NCI-H82 (cell line): ENCODE measurements at regions not wholly inside any gene's neighbourhood (a gene's known extent, or its start where the extent isn't known, plus 50 kb on each side); places are given as distances from the start of the nearest gene placed in this dataset.

Source experiments
- DNase-seq: peaks from one replicate; lab custom pipeline; 2025; lab: John Stamatoyannopoulos, UW

DNA sequence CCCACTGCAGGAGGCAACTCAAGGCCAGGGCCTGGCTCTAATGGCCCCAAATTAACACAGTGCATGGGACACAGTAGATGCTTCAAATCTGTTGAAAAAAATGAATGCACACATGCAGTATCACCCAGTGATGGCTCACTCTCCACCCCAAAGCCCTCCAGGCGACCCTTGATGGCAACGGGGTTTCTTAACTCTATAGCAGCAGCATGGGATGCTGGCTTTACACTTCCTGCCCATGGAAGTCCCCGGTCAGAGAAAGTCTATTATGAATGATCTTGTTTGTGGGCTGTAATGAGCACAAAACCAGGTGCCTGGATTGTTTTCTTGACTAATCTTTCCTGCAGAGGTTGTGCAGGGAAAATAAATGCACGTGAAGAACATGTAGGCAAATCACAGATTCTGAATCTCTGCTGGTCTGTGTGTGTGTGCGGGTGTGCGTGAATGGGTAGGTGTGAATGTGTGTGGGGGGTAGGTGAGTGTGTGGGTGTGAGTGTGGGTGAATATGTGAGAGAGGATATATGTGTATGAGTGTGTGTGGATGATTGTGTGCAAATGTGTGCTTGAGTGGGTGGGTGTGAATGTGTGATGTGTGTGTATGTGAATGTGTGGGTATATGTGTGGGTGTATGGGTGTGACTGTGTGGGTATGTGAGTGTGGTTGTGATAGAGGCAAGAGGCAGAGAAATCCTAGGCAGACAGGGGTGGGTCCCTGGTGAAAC is 60.1 kb upstream of the MLN start:
- peak; percentile 53 for DNase-seq

DNA sequence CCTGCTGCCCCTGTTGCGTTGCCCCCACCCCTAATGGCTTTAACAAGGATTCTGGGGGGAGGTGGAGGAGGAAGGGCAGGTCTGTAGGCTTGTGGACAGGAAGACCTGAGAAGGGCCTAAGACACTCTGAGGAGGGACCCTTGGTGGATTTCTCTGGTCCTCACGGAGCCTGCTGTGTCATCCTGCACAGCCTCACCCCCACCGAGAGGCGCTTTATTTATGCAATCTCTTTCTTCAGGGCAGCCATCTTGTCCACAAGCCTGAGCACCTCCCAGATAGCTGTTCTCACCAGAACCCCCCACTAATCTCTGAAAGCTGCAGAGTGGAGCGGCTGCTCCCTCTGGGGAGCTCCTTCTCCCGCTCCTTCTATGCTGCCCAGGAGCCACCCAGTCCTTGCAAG is 59.3 kb upstream of the MLN start:
- DNase-seq = peak; percentile 31

DNA sequence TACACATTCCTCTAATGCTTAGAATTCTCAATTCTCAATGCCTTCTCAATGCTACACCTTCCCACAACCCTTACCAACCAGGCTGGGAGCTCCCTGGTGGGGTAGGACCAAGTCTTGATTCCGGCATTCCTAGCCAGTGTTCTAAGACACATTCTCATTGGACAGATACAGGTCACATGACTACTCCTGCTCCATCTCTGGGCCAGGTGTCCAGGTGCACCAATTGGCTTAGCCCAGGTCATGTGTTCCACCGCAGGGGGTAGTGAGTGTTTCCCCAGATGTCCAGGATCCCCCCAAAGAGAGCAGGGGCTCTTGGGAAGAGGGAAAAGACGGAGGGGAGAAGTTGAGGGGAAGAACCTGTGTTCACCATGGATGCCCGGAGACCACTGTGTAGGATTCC is 58.7 kb upstream of the MLN start:
- no peak for DNase-seq

DNA sequence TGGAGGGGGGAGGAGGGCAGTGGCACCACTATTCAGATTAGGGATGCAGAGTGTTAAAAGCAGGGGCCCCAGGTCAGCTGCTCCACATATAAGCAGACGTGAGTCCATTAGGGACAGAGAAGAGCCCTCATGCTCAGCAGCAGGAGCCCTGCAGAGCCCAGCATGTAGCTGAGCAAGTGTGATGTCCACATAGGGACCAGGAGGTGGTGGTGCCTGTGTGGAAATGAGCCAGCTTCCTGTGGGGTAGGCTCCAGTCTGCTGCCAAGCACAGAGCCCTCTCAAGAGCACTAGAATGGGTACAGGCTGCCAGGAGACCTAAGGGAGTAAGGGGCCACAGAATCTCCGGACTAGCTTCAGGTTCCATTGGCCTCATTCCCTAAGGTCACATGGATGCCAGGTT is 57.9 kb upstream of the MLN start:
- no peak for DNase-seq

DNA sequence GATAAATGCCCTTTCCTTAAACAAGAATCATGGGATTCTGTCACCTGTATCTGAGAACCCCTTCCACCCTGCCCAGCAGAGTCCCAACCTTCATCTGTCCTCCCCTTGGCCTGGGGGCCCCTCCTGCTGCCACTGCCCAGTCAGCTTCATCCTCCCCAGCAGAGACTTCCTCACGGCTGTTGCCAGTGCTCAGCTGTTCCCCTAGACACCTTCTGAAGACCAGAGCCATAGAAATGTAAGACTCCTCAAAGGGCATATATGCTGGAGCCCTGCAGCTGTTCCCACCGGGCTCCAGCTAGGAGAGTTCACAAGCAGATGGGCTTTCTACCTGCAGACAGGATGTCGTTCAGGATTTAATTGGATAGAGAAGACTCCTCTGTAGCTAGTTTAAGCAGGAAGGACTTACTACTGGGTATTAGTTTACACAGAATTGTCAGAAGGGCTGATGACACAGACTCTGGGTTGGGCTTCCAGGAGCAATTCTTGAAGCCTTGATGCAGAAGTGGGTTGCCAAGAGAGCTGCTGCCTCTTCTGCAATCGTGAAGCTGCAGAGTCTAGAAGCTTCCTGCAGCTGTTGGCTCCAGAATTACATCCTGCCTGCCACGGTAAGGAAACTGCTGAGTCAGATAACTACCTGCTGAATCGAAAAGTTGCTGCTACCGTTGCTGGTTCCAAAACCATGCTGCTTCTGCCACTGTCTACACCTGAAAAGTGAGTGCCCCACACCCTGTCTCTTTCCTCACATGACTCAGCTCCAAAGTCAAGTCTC is 57.1 kb upstream of the MLN start:
- peak; percentile 96 for DNase-seq

DNA sequence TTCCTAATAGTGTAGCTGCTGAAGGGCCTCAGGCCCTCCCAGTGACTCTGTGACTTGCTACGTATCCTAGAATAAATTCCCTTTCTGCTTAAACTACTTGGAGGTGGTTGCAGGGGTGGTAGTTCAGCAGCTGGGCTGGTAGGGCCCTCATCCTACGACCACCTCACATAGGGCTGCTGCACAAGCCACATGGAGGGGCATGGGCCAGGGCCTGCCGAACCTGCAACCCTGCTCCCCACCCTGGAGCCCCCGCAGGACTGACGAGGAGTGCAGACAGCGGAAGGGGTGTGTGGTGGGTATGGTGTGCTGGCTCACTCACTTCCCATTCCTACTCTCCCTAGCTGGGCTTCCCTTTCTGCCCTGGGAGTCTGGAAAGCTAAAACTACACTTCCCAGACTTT is 56.2 kb upstream of the MLN start:
- no peak for DNase-seq

DNA sequence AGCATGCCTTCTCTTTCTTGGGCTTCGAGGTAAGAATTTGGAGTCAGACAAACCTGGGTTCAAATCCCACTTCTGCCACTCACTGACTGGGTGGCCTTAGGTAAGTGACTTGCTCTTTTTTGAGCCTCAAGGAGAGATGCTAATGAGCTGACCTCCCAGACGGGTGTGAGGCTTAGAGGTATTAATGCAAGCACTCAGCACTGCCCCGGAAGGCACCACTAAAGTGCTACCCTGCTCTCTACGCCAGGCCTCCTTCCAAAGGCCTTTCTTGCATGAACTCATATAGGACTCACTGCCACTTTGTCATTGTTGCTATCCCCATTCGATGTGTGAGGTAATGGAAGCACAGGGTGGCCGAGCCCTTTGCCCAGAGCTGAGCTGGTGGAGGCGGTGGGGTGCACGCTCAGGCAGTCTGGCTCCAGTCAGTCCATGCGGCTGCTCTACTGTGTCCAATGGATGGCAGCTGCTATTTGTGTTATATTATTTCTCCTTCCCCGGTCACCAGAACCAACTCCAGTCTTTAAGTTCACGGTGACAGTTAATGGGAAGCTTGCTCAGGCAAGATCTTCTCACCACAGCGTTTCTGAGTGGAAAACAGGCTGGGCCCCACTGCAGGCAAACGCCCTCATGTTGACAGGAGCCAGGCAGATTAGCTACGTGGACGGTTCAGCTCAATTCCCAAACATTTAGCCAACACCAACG is 55.2 kb upstream of the MLN start:
- DNase-seq = peak; percentile 67

DNA sequence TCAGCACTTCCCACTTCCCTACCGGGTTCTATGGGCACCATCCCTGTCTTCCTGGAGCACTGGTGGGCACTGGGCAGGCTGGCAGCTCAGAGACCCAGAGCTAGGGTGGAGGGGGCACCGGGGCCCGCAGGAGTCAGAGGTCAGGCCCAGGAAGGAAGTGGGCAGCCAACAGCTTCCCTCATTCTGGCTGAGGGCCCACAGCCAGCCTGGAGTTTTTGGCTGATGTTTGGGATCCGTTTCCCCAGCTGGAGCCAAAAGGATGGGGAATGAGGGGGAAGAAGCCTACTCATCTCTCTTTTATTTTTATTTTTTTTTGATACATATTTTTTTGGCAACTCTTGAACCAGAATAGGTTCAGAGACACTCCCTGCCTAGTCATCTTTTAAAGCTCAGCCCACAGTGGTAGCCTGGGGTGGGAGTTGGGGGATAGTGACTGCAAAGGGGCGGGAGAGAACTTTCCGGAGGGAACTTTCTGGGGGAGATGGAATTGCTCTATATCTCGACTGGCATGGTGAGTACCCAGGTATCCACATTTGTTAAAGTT is 54.2 kb upstream of the MLN start:
- DNase-seq = no peak

DNA sequence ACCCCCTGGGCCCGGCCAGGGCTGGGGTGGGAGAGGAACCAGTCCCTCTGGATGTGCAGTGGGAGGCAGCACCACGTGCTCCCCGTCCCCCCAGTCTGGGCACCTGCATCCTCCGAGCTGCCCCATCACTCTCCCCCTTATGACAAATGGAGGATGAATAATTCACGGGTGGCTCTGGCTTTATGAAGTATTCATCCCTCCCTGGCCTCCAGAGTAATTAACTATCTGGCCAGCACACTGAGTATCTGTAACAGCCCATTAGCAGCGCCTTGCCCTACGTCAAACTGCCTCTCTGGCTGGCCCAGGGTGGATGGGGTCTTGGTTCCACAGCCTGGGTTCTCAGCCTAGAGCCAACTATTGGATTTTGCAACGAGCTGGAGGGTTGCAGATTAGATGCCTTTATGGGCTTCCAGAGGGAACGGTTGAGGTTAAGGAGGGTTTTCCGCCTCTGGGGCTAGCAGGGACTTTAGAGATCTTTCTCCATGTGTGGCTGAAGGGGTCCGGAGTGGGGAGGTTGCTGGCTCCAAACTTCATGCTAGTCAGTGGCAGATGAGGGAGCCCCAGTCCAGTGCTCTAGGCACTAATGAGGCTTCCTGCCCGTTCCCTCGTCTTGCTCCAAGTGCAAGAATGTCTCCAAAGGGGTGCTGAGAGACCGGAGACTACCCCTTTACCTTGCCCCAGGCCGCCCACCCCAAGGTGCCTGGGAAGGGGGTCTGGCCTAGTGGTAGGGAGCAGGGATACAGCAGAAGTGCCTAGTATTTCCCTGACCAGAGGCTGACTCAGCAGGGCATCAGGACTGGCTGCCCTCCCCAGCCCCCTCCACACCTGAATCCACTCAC is 53.5 kb upstream of the MLN start:
- no peak for DNase-seq

DNA sequence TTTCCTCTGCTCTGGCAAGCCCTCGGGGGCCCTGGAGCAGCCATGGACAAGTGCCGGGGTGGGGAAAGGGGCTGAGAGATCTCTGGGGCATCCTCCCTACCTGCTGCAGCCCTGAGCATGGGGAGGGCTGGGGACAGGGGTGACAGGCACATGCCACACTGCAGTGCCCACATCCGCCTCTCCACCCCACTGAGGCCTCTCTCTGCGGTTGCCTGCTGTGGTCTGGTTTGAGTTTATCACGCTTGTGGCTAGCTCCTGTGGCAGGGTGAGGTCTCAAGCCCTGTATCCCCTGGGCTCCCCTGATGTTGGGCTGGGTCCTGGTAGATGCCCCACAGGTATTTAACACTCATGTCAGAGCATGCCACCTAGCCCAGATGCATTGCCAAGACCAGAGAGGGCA is 52.9 kb upstream of the MLN start:
- DNase-seq = no peak

DNA sequence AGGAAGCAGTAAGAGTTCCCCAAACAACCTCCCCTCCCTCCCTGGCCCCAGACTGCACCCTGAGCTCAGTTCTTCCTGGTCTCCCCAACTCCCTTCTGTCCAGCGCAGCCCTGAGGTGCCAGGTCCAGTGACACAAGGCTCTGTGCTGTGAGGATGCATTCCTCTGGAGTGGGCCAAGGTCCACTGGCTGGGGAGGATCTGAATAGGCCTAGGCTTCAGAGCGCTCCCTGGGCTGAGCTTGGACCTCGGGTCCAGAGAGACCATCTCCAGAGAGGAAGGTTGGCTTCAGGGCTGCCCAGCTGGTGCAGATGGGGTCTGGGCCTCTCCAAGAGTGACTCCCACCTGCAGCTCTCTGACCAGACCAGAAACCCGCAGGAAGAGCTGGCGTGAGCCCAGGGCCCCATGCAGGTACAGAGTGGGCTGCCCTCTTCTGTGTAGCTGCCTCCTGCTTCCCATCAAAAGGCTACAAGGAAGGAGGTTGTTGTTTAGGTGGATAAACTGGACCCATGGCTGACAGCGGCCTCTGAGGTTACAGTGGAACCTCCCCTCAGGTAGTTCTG is 52.3 kb upstream of the MLN start:
- no peak for DNase-seq

DNA sequence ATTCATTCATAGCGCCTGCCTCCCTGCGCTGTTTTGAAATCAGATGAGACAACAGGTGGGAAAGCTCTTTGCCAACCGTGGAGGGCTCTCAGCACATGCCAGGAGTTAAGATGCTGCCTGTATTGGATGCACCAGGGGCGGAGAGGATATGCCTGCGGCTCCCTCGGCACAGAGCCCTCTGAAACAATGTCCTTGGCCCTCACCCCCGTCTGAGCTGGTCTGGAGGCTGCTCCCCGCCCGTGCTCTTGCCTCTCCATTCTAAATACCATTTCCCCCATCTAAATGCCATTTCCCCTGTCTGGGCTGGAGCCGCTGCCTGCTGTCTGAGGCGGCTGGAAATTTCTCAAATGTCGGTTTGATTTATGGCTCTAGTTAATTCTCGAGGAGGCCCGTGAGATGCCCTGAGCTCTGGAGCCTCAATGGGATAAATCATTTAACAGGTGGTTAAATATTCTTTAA is 50.8 kb upstream of the MLN start:
- peak; percentile 55 for DNase-seq

DNA sequence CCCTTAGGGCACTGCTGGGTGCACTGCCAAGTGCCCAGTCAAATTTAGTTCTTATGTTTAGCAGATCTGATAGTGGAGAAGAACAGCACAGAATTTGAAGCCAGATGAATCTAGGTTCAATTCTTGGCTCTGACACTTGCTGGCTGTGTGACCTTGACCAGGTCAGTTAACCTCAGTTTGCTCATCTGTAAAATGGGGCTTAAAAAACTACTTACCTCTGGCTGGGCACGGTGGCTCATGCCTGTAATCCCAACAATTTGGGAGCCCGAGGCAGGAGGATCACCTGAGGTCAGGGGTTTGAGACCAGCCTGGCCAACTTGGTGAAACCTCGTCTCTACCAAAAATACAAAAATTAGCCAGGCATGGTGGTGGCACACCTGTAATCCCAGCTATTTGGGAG is 49.9 kb upstream of the MLN start:
- no peak for DNase-seq
